Thyroid gland (tissue), 4 donors: ENCODE measurements at regions not wholly inside any gene's neighbourhood (a gene's known extent, or its start where the extent isn't known, plus 50 kb on each side); places are given as distances from the start of the nearest gene placed in this dataset.

ENCODE experiments used
- POLR2A ChIP-seq, 2 donors: fragments of 450-650 bp; IDR thresholded peaks; one replicate each; pipeline ENCODE4 v1.6.1; 2017; ENCODE audit warnings: antibody characterized with exemption in 2 of 2, mild to moderate bottlenecking in 2 of 2, moderate library complexity in 1 of 2
- TF ChIP-seq, protein P1 (sequence below), 6 experiments: fragments of 200-600 bp in 3 of 6; fragments of 450-650 bp in 3 of 6; sonication (generic) in 3 of 6; IDR thresholded peaks; one replicate each; pipeline ENCODE4 v1.5.1; 2016 to 2019; ENCODE audit warnings: antibody characterized with exemption in 6 of 6, mild to moderate bottlenecking in 2 of 6, inconsistent platforms in 1 of 6, moderate library complexity in 1 of 6

DNA sequence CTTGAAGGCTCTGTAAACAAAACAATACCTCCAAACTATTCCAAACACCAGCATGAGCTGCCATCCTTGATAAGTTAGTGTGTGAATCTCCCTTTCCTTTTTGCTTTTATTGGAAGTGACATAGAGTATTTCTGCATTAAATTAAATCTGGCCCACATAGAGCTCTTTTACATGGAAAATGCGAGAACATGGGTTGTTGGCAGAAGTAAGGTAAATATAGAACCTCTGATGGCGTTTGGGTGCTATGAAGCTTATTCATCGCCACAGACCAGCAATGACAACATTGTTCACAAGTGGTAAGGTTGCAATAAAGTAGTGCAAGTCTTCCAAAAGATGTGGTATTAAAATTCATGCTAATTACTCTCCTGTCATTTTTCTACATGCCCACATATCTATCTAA, 445.8 kb upstream of the JAG1 start:
- TF ChIP-seq, protein P1, sequence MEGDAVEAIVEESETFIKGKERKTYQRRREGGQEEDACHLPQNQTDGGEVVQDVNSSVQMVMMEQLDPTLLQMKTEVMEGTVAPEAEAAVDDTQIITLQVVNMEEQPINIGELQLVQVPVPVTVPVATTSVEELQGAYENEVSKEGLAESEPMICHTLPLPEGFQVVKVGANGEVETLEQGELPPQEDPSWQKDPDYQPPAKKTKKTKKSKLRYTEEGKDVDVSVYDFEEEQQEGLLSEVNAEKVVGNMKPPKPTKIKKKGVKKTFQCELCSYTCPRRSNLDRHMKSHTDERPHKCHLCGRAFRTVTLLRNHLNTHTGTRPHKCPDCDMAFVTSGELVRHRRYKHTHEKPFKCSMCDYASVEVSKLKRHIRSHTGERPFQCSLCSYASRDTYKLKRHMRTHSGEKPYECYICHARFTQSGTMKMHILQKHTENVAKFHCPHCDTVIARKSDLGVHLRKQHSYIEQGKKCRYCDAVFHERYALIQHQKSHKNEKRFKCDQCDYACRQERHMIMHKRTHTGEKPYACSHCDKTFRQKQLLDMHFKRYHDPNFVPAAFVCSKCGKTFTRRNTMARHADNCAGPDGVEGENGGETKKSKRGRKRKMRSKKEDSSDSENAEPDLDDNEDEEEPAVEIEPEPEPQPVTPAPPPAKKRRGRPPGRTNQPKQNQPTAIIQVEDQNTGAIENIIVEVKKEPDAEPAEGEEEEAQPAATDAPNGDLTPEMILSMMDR (IDR thresholded peaks at IDR 0.05) = no peak
- TF ChIP-seq POLR2A (IDR thresholded peaks at IDR 0.05) = no peak
